SK-N-MC (cell line): ENCODE measurements at regions not wholly inside any gene's neighbourhood (a gene's known extent, or its start where the extent isn't known, plus 50 kb on each side); places are given as distances from the start of the nearest gene placed in this dataset.

Experiments used
- EZH2 ChIP-seq: fragments of 200-600 bp; sonication (generic); IDR thresholded peaks from one replicate; pipeline ENCODE4 v1.6.1; 2017; ENCODE audit warnings: antibody characterized with exemption
- FOXP2 ChIP-seq: optimal IDR thresholded peaks from 2 replicates; pipeline ENCODE3; 2011; ENCODE audit warnings: mild to moderate bottlenecking, moderate library complexity; ENCODE audit not compliant: insufficient read depth; ENCODE audit errors: extremely low read length, control extremely low read depth
- POLR2AphosphoS5 ChIP-seq: IDR thresholded peaks from 2 replicates; pipeline ENCODE4 v1.6.1; 2012; ENCODE audit warnings: mild to moderate bottlenecking, low read depth, low read length, borderline replicate concordance

DNA sequence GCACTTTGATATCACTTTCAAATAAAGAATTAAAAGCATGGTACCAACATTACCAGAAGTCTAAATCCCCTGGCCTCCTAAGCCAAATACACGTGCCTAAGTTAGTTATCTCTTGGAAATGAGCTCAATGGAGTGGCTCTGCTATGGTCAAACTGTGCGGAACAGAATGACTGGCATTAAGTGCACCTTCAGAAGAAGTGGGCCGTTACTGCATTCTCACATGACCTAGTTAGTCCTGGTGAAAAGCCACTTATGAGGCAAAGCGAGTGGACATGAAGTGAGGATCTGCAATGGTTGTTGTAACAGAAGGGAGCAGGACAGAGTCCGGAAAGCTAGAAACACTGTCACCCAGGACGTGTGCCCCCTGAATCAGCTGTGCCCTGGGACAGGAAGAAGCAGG, 633.1 kb downstream of the IRX1 start:
- TF ChIP-seq EZH2 (no peak), POLR2AphosphoS5 (no peak), FOXP2 (no peak)
